CD14-positive monocyte (primary cell): ENCODE measurements at regions not wholly inside any gene's neighbourhood (a gene's known extent, or its start where the extent isn't known, plus 50 kb on each side); places are given as distances from the start of the nearest gene placed in this dataset.

Source experiments
- DNase-seq, 3 donors: peaks; one replicate each; pipeline ENCODE4 v3.0.0-alpha.2; 2011 to 2022
- H2AFZ ChIP-seq: 2 replicates; pipeline ENCODE4 v1.6.0; 2012; ENCODE audit warnings: mild to moderate bottlenecking, low read depth, low read length, inconsistent platforms; ENCODE audit not compliant: insufficient read depth, poor library complexity, severe bottlenecking
- H3K27ac ChIP-seq, 2 donors: 1 replicate in 1 of 2; 2 replicates in 1 of 2; pipeline ENCODE4 v1.5.1; 2012 to 2013; ENCODE audit warnings: low read length in 2 of 2, control low read depth in 1 of 2, inconsistent platforms in 1 of 2, low read depth in 1 of 2, mild to moderate bottlenecking in 1 of 2
- H3K27me3 ChIP-seq, 2 donors: one replicate each; pipeline versions ENCODE4 v1.6.0 to v1.6.1; 2011 to 2013; ENCODE audit warnings: low read length in 2 of 2; ENCODE audit not compliant: control insufficient read depth in 2 of 2, insufficient read depth in 2 of 2
- H3K36me3 ChIP-seq, 2 donors: replicated peaks in 1 of 2; 1 replicate in 1 of 2; 2 replicates in 1 of 2; pipeline versions ENCODE4 v1.5.1 to v1.6.1; 2012 to 2013; ENCODE audit warnings: low read length in 2 of 2, control low read depth in 1 of 2, inconsistent platforms in 1 of 2, mild to moderate bottlenecking in 1 of 2; ENCODE audit not compliant: insufficient read depth in 2 of 2, control insufficient read depth in 1 of 2
- H3K4me1 ChIP-seq, 2 donors: 1 replicate in 1 of 2; 2 replicates in 1 of 2; pipeline versions ENCODE4 v1.5.1 to v1.6.1; 2012 to 2013; ENCODE audit warnings: low read length in 2 of 2, control low read depth in 1 of 2, inconsistent platforms in 1 of 2, mild to moderate bottlenecking in 1 of 2, moderate library complexity in 1 of 2; ENCODE audit not compliant: insufficient read depth in 2 of 2, control insufficient read depth in 1 of 2
- H3K4me2 ChIP-seq: replicated peaks from 2 replicates; pipeline ENCODE3; 2012; ENCODE audit warnings: low read length, moderate library complexity, mild to moderate bottlenecking; ENCODE audit not compliant: poor library complexity, severe bottlenecking; ENCODE audit errors: extremely low read depth
- H3K4me3 ChIP-seq, 3 experiments: fragments of 200-600 bp in 1 of 3; sonication (generic) in 1 of 3; replicated peaks in 1 of 3; 1 replicate in 2 of 3; 2 replicates in 1 of 3; pipeline ENCODE4 v1.5.1; 2011 to 2013; ENCODE audit warnings: low read length in 3 of 3, mild to moderate bottlenecking in 3 of 3, control low read depth in 2 of 3, low read depth in 2 of 3, inconsistent platforms in 1 of 3, moderate library complexity in 1 of 3
- H3K79me2 ChIP-seq: 2 replicates; pipeline ENCODE4 v1.6.0; 2012; ENCODE audit warnings: mild to moderate bottlenecking, control low read depth, inconsistent platforms, low read length, moderate library complexity; ENCODE audit not compliant: insufficient read depth
- H3K9ac ChIP-seq: 2 replicates; pipeline ENCODE4 v1.6.0; 2017; ENCODE audit warnings: low read length, mild to moderate bottlenecking; ENCODE audit not compliant: insufficient read depth, poor library complexity, severe bottlenecking
- H3K9me3 ChIP-seq, 2 donors: replicated peaks in 1 of 2; 1 replicate in 1 of 2; 2 replicates in 1 of 2; pipeline versions ENCODE4 v1.5.1 to v1.6.1; 2012 to 2013; ENCODE audit warnings: low read length in 2 of 2, control low read depth in 1 of 2; ENCODE audit not compliant: control insufficient read depth in 1 of 2, insufficient read depth in 1 of 2
- H4K20me1 ChIP-seq: 2 replicates; pipeline ENCODE4 v1.6.0; 2012; ENCODE audit warnings: mild to moderate bottlenecking, low read length, control low read depth, moderate library complexity; ENCODE audit not compliant: insufficient read depth
- H3K27ac Mint-ChIP-seq, 7 donors: one replicate each; pipeline ENCODE4 v1.8.0; 2020; ENCODE audit warnings: mild to moderate bottlenecking in 7 of 7, mixed read lengths in 7 of 7, moderate library complexity in 6 of 7, inconsistent platforms in 2 of 7
- H3K27me3 Mint-ChIP-seq, 3 donors: one replicate each; pipeline ENCODE4 v1.8.0; 2021 to 2022; ENCODE audit warnings: low read depth in 3 of 3, mild to moderate bottlenecking in 3 of 3, mixed read lengths in 3 of 3, moderate library complexity in 3 of 3, inconsistent platforms in 1 of 3
- H3K36me3 Mint-ChIP-seq, 2 donors: one replicate each; pipeline ENCODE4 v1.8.0; 2020; ENCODE audit warnings: mixed read lengths in 2 of 2, inconsistent platforms in 1 of 2, mild to moderate bottlenecking in 1 of 2
- H3K4me1 Mint-ChIP-seq: one replicate; pipeline ENCODE4 v1.8.0; 2020; ENCODE audit warnings: mild to moderate bottlenecking, mixed read lengths
- H3K4me3 Mint-ChIP-seq, 2 donors: one replicate each; pipeline ENCODE4 v1.8.0; 2020; ENCODE audit warnings: mild to moderate bottlenecking in 2 of 2, mixed read lengths in 2 of 2, moderate library complexity in 1 of 2
- H3K9me3 Mint-ChIP-seq, 7 donors: one replicate each; pipeline ENCODE4 v1.8.0; 2020 to 2022; ENCODE audit warnings: mixed read lengths in 7 of 7, mild to moderate bottlenecking in 6 of 7, moderate library complexity in 6 of 7, inconsistent platforms in 2 of 7
- WGBS: methylation state at CpG from one replicate; pipeline ENCODE4 v1.1.5; 2013; ENCODE audit warnings: missing lambda C conversion rate; ENCODE audit not compliant: insufficient coverage; 5-methylcytosine and 5-hydroxymethylcytosine counted together
- intact Hi-C, 2 donors: fragments of 100-400 bp; cut with micrococcal nuclease; formaldehyde crosslinking; loops; one replicate each; pipeline versions ENCODE4 v1.15.0 to v1.15.1; 2023
- TF ChIP-seq, protein P1 (sequence below): fragments of 200-600 bp; IDR thresholded peaks from one replicate; pipeline ENCODE4 v1.8.0; 2022; ENCODE audit warnings: antibody characterized with exemption, mild to moderate bottlenecking

DNA sequence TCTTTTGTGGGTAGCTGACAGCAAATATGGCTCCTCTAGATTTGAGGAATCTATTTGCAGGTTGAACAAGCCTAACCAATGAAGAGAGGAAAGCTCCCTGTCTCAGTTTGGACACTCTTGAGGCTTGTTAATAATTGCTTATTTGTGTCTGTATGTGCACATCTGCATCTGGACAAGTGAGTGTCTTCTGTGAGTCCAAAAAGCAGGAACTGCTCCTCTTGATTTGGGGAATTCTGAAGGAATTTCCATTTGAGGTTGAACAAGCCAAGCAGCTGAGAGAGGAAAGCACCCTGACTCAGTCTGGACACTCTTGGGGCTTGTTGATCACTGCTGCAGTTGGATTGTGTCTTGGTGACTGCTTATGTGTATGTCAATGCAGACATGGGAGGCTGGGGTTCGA, 211.6 kb downstream of the DTWD2 start:
- no peaks in the 10 kb centered on the region for H3K79me2 ChIP-seq
- H3K4me3 ChIP-seq = no peak overlapping the region
- H3K27ac ChIP-seq = no peak overlapping the region
- intact Hi-C loops = no loop called here
- TF ChIP-seq, protein P1, sequence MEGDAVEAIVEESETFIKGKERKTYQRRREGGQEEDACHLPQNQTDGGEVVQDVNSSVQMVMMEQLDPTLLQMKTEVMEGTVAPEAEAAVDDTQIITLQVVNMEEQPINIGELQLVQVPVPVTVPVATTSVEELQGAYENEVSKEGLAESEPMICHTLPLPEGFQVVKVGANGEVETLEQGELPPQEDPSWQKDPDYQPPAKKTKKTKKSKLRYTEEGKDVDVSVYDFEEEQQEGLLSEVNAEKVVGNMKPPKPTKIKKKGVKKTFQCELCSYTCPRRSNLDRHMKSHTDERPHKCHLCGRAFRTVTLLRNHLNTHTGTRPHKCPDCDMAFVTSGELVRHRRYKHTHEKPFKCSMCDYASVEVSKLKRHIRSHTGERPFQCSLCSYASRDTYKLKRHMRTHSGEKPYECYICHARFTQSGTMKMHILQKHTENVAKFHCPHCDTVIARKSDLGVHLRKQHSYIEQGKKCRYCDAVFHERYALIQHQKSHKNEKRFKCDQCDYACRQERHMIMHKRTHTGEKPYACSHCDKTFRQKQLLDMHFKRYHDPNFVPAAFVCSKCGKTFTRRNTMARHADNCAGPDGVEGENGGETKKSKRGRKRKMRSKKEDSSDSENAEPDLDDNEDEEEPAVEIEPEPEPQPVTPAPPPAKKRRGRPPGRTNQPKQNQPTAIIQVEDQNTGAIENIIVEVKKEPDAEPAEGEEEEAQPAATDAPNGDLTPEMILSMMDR = no peak
- no peak overlapping the region for H3K4me3 Mint-ChIP-seq
- H3K36me3 ChIP-seq = no peaks in the 10 kb centered on the region
- DNase-seq = peak in 1 of 3 donors; percentile 13
- no peak overlapping the region for H3K4me2 ChIP-seq
- H3K36me3 Mint-ChIP-seq = no peaks in the 10 kb centered on the region
- H3K27me3 ChIP-seq = no peaks in the 10 kb centered on the region
- no peak overlapping the region for H2AFZ ChIP-seq
- peaks cover 0 to 2% (median 1%) of the 10 kb centered on the region in 3 donors for H3K27me3 Mint-ChIP-seq
- H4K20me1 ChIP-seq = no peaks in the 10 kb centered on the region
- no peak overlapping the region for H3K9ac ChIP-seq
- no peak overlapping the region for H3K27ac Mint-ChIP-seq
- peaks cover 7% of the 10 kb centered on the region for H3K4me1 Mint-ChIP-seq
- H3K9me3 Mint-ChIP-seq = peaks cover 0 to 5% (median 2%) of the 10 kb centered on the region in 7 donors
- 90% methylated on average over 1 of the region's 1 CpG for WGBS
- H3K4me1 ChIP-seq = peaks cover 1 to 4% of the 10 kb centered on the region in 2 donors
- no peaks in the 10 kb centered on the region for H3K9me3 ChIP-seq

- H3K4me3 ChIP-seq = no peak overlapping the region
- TF ChIP-seq, protein P1 = no peak
- no peak overlapping the region for H3K4me2 ChIP-seq
- intact Hi-C loops = no loop called here
- H3K9ac ChIP-seq = no peak overlapping the region
- no peak for DNase-seq
- Mint-ChIP-seq H3K4me3 (no peak overlapping the region), H3K9me3 (peaks cover 0 to 5% (median 2%) of the 10 kb centered on the region in 7 donors), H3K4me1 (peaks cover 5% of the 10 kb centered on the region), H3K27ac (no peak overlapping the region), H3K36me3 (no peaks in the 10 kb centered on the region), H3K27me3 (peaks cover 0 to 2% (median 1%) of the 10 kb centered on the region in 3 donors)
- no peaks in the 10 kb centered on the region for H3K4me1 ChIP-seq
- no peak overlapping the region for H3K27ac ChIP-seq
- WGBS = no CpG with 5 or more reads among the region's 2 CpGs
- H3K27me3 ChIP-seq = no peaks in the 10 kb centered on the region
- no peaks in the 10 kb centered on the region for H3K9me3 ChIP-seq
- no peaks in the 10 kb centered on the region for H3K79me2 ChIP-seq
- no peaks in the 10 kb centered on the region for H3K36me3 ChIP-seq
- no peaks in the 10 kb centered on the region for H4K20me1 ChIP-seq
- no peak overlapping the region for H2AFZ ChIP-seq
These were observed 212.4 kb downstream of the DTWD2 start for GRCh38 chr5:118775790-118776499.
